Trophoblast cell (in vitro differentiated cells and primary cell): ENCODE measurements at regions not wholly inside any gene's neighbourhood (a gene's known extent, or its start where the extent isn't known, plus 50 kb on each side); places are given as distances from the start of the nearest gene placed in this dataset.

Experiments
- DNase-seq, 2 donors: peaks; one replicate each; pipeline ENCODE4 v3.0.0-alpha.2; 2016
- H2AFZ ChIP-seq: 2 replicates; pipeline ENCODE4 v1.6.1; 2013; ENCODE audit warnings: low read length, moderate library complexity, mild to moderate bottlenecking; ENCODE audit not compliant: insufficient read depth, poor library complexity
- H2AK5ac ChIP-seq: 2 replicates; pipeline ENCODE4 v1.6.1; 2013; ENCODE audit warnings: mild to moderate bottlenecking, low read length
- H2BK120ac ChIP-seq: 2 replicates; pipeline ENCODE4 v1.6.1; 2013; ENCODE audit warnings: low read length, mild to moderate bottlenecking, moderate library complexity; ENCODE audit not compliant: insufficient read depth, poor library complexity
- H2BK12ac ChIP-seq: 2 replicates; pipeline ENCODE4 v1.6.1; 2013; ENCODE audit warnings: mild to moderate bottlenecking, low read length, moderate library complexity
- H2BK5ac ChIP-seq: 2 replicates; pipeline ENCODE4 v1.6.1; 2013; ENCODE audit warnings: low read length, low read depth, moderate library complexity, mild to moderate bottlenecking; ENCODE audit not compliant: poor library complexity
- H3K14ac ChIP-seq: 2 replicates; pipeline ENCODE4 v1.6.1; 2013; ENCODE audit warnings: mild to moderate bottlenecking, low read length
- H3K18ac ChIP-seq: 2 replicates; pipeline ENCODE4 v1.6.1; 2013; ENCODE audit warnings: mild to moderate bottlenecking, low read length
- H3K23ac ChIP-seq: 2 replicates; pipeline ENCODE4 v1.6.1; 2013; ENCODE audit warnings: low read length
- H3K27ac ChIP-seq: 2 replicates; pipeline ENCODE4 v1.5.1; 2013; ENCODE audit warnings: low read depth, mild to moderate bottlenecking, inconsistent platforms, low read length, moderate library complexity
- H3K27me3 ChIP-seq: 2 replicates; pipeline ENCODE4 v1.6.1; 2013; ENCODE audit warnings: inconsistent platforms, mild to moderate bottlenecking, low read length, moderate library complexity; ENCODE audit not compliant: insufficient read depth
- H3K36me3 ChIP-seq, 2 experiments: 1 replicate in 1 of 2; 2 replicates in 1 of 2; pipeline ENCODE4 v1.6.1; 2013; ENCODE audit warnings: low read length in 2 of 2, mild to moderate bottlenecking in 2 of 2, moderate library complexity in 1 of 2; ENCODE audit not compliant: insufficient read depth in 2 of 2, control insufficient read depth in 1 of 2
- H3K4ac ChIP-seq: 2 replicates; pipeline ENCODE4 v1.6.1; 2013; ENCODE audit warnings: low read depth, mild to moderate bottlenecking, low read length, moderate library complexity
- H3K4me1 ChIP-seq, 2 experiments: 1 replicate in 1 of 2; 2 replicates in 1 of 2; pipeline ENCODE4 v1.6.1; 2013; ENCODE audit warnings: low read length in 2 of 2, mild to moderate bottlenecking in 2 of 2, moderate library complexity in 1 of 2; ENCODE audit not compliant: insufficient read depth in 2 of 2, control insufficient read depth in 1 of 2
- H3K4me2 ChIP-seq: 2 replicates; pipeline ENCODE4 v1.6.1; 2013; ENCODE audit warnings: inconsistent platforms, mild to moderate bottlenecking, low read length, moderate library complexity
- H3K4me3 ChIP-seq: 2 replicates; pipeline ENCODE4 v1.5.1; 2013; ENCODE audit warnings: mild to moderate bottlenecking, low read depth, low read length, inconsistent platforms
- H3K79me1 ChIP-seq: one replicate; pipeline ENCODE4 v1.6.1; 2013; ENCODE audit warnings: low read length
- H3K79me2 ChIP-seq: 2 replicates; pipeline ENCODE4 v1.6.1; 2013; ENCODE audit warnings: low read length, mild to moderate bottlenecking; ENCODE audit not compliant: control insufficient read depth, insufficient read depth, poor library complexity
- H3K9ac ChIP-seq: 2 replicates; pipeline ENCODE4 v1.6.1; 2013; ENCODE audit warnings: mild to moderate bottlenecking, low read length
- H3K9me3 ChIP-seq: 2 replicates; pipeline ENCODE4 v1.6.1; 2013; ENCODE audit warnings: low read depth, mild to moderate bottlenecking, control low read depth, inconsistent platforms, low read length; ENCODE audit not compliant: insufficient read depth
- H4K12ac ChIP-seq: 2 replicates; pipeline ENCODE4 v1.6.1; 2013; ENCODE audit warnings: low read depth, mild to moderate bottlenecking, low read length, moderate library complexity
- H4K8ac ChIP-seq: 2 replicates; pipeline ENCODE4 v1.6.1; 2013; ENCODE audit warnings: low read depth, mild to moderate bottlenecking, low read length, moderate library complexity
- H4K91ac ChIP-seq: one replicate; pipeline ENCODE4 v1.6.1; 2013; ENCODE audit warnings: low read depth, mild to moderate bottlenecking, low read length, moderate library complexity
- WGBS: extraction: QIAGEN DNeasy Blood & Tissue Kit; methylation state at CpG from one replicate; pipeline ENCODE4 v1.1.7; 2013; ENCODE audit warnings: missing lambda C conversion rate; ENCODE audit not compliant: insufficient read length, insufficient coverage; ENCODE audit errors: extremely low coverage; 5-methylcytosine and 5-hydroxymethylcytosine counted together

DNA sequence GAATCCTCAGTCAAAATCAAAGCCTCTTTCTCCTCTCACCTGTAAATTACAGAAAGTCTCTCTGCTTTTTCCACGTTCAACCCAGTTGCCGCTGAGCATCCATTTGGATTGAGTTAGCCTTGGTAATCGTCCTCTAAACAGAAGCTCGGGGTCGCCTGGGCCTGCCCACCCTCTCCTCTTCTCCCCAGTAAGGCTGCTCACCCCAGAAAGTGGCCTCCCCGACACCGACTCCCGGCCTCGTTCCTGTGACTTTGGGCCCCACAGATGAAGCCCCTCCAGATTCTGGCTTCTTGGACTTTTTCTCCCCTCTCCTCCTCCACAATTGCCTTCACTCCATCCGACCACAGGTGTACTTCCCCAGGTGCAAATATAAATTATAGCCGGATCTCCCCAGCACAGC, 1500.0 kb downstream of the BRD1 start:
- no CpG with 5 or more reads among the region's 11 CpGs for WGBS
- no peaks in the 10 kb centered on the region for H3K4me1 ChIP-seq

DNA sequence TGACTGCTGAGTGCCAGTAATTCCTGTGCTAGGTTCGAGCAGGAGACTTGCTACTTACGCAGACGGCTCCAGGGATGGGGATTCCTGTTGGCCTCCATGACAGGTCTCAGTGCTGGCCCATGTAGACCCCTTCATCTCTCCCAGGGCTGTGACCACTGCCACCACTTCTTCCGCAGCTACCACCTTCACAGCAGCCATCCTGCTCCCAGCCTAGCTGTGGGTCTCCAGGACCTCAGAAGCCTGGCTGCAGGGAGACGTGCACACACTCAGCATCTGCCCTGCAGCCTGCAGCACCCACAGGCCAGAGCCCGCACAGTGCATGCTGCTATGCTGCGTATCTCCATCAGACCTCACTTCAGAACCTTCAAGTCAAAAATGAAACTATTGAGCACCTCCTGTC, 1503.9 kb downstream of the BRD1 start:
- Histone ChIP-seq H3K9me3 (peaks cover 9% of the 10 kb centered on the region), H3K4me3 (peak overlapping the region; percentile 2), H4K12ac (no peak overlapping the region), H3K4me2 (no peak overlapping the region), H3K79me2 (no peaks in the 10 kb centered on the region), H2AK5ac (no peak overlapping the region), H3K27me3 (no peaks in the 10 kb centered on the region), H3K23ac (no peak overlapping the region), H2BK12ac (no peak overlapping the region), H4K91ac (no peak overlapping the region), H3K14ac (no peak overlapping the region), H3K4ac (no peak overlapping the region), H4K8ac (no peak overlapping the region), H3K36me3 (no peaks in the 10 kb centered on the region), H3K9ac (no peak overlapping the region), H3K79me1 (no peaks in the 10 kb centered on the region), H3K27ac (no peak overlapping the region), H2BK120ac (no peak overlapping the region), H2AFZ (no peak overlapping the region), H3K4me1 (peaks cover 4 to 5% of the 10 kb centered on the region in 2 experiments), H3K18ac (no peak overlapping the region), H2BK5ac (no peak overlapping the region)
- no peak for DNase-seq
- WGBS, result no CpG with 5 or more reads among the region's 7 CpGs

More for the DNA sequence above, 1500.0 kb downstream of the BRD1 start:
- Histone ChIP-seq H3K4ac (no peak overlapping the region), H2AK5ac (no peak overlapping the region), H2BK5ac (no peak overlapping the region), H3K9ac (no peak overlapping the region), H3K4me3 (no peak overlapping the region), H3K79me1 (no peaks in the 10 kb centered on the region), H4K12ac (no peak overlapping the region), H3K4me2 (no peak overlapping the region), H2AFZ (no peak overlapping the region), H4K8ac (no peak overlapping the region), H2BK12ac (no peak overlapping the region), H3K79me2 (no peaks in the 10 kb centered on the region), H3K9me3 (peaks cover 14% of the 10 kb centered on the region), H3K14ac (no peak overlapping the region), H3K23ac (no peak overlapping the region), H2BK120ac (no peak overlapping the region), H3K27me3 (no peaks in the 10 kb centered on the region), H3K36me3 (no peaks in the 10 kb centered on the region), H4K91ac (no peak overlapping the region), H3K18ac (no peak overlapping the region), H3K27ac (no peak overlapping the region)
- DNase-seq, result no peak

DNA sequence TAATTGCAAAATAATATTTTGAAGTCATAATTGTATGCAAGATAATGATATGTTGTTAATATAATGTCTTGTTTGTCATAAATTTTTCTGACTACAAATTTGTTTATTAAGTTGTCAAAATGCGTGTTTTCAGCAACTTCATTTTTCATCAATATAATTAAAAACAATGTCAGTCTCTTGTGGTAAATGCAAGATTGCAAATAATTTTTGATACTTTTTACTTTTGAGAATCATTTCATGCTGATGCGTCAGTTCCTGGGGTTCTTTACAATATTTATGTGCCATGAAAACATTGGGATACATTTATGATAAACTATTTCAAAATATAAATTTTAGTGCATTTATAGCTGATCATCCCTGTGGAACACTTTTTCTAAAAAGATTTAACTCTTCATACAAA, 1504.8 kb downstream of the BRD1 start:
- no peak overlapping the region for H4K12ac ChIP-seq
- no peak overlapping the region for H4K8ac ChIP-seq
- no peak overlapping the region for H3K14ac ChIP-seq
- no peak overlapping the region for H2BK120ac ChIP-seq
- H3K79me2 ChIP-seq, result no peaks in the 10 kb centered on the region
- H2BK5ac ChIP-seq, result no peak overlapping the region
- H3K36me3 ChIP-seq, result no peaks in the 10 kb centered on the region
- H3K18ac ChIP-seq, result no peak overlapping the region
- H3K4me3 ChIP-seq, result no peak overlapping the region
- H3K4me1 ChIP-seq, result peaks cover 4 to 5% of the 10 kb centered on the region in 2 experiments
- no peak overlapping the region for H2BK12ac ChIP-seq
- H3K23ac ChIP-seq, result no peak overlapping the region
- H3K27me3 ChIP-seq, result no peaks in the 10 kb centered on the region
- no peak overlapping the region for H2AFZ ChIP-seq
- H3K9ac ChIP-seq, result no peak overlapping the region
- H3K4ac ChIP-seq, result no peak overlapping the region
- no peak overlapping the region for H2AK5ac ChIP-seq
- H4K91ac ChIP-seq, result no peak overlapping the region
- peaks cover 7% of the 10 kb centered on the region for H3K9me3 ChIP-seq
- no peak for DNase-seq
- no CpG with 5 or more reads among the region's 2 CpGs for WGBS
- no peak overlapping the region for H3K27ac ChIP-seq
- H3K4me2 ChIP-seq, result no peak overlapping the region
- no peaks in the 10 kb centered on the region for H3K79me1 ChIP-seq

GRCh38 chr22:48321986-48322545, 1505.6 kb downstream of the BRD1 start:
- H3K79me1 ChIP-seq, result no peaks in the 10 kb centered on the region
- peak overlapping the region; percentile 42 for H4K8ac ChIP-seq
- no peak overlapping the region for H2AK5ac ChIP-seq
- whole genome bisulfite sequencing, result no CpG with 5 or more reads among the region's 9 CpGs
- H4K12ac ChIP-seq, result no peak overlapping the region
- no peaks in the 10 kb centered on the region for H3K27me3 ChIP-seq
- H3K4me2 ChIP-seq, result no peak overlapping the region
- no peak overlapping the region for H2BK5ac ChIP-seq
- peak overlapping the region; percentile 22 for H3K14ac ChIP-seq
- DNase-seq, result no peak
- no peak overlapping the region for H3K27ac ChIP-seq
- H3K36me3 ChIP-seq, result no peaks in the 10 kb centered on the region
- peak overlapping the region; percentile 68 for H2BK12ac ChIP-seq
- peak overlapping the region; percentile 2 for H2BK120ac ChIP-seq
- peaks cover 4 to 5% of the 10 kb centered on the region in 2 experiments for H3K4me1 ChIP-seq
- H3K18ac ChIP-seq, result no peak overlapping the region
- no peak overlapping the region for H3K4me3 ChIP-seq
- no peak overlapping the region for H3K23ac ChIP-seq
- peak overlapping the region; percentile 40 for H2AFZ ChIP-seq
- H3K4ac ChIP-seq, result no peak overlapping the region
- H4K91ac ChIP-seq, result no peak overlapping the region
- H3K79me2 ChIP-seq, result no peaks in the 10 kb centered on the region
- H3K9me3 ChIP-seq, result peaks cover 7% of the 10 kb centered on the region
- no peak overlapping the region for H3K9ac ChIP-seq
